Endothelial cell of hepatic sinusoid (primary cell): ENCODE measurements at regions not wholly inside any gene's neighbourhood (a gene's known extent, or its start where the extent isn't known, plus 50 kb on each side); places are given as distances from the start of the nearest gene placed in this dataset.
"Not testable (repeated sequence)": the region's sequence is repeated elsewhere in the genome, so short reads cannot be mapped to it uniquely, and the experiment has no call there.

Experiments used
- in situ Hi-C: cut with HindIII; loops from 2 replicates; pipeline ENCODE4 v1.10.0; 2017; ENCODE audit warnings: low sequenced_read_pairs

- in situ Hi-C loops = no loop called here
These were observed 136.6 kb upstream of the ZC3H15 start for GRCh38 chr2:186349508-186349907.

GRCh38 chr2:186354160-186354559, 131.9 kb upstream of the ZC3H15 start:
- in situ Hi-C loops = not testable (repeated sequence)

- in situ Hi-C loops = no loop called here
These were observed 120.7 kb upstream of the ZC3H15 start for GRCh38 chr2:186365406-186365805.

- in situ Hi-C loops = no loop called here
These were observed 107.0 kb upstream of the ZC3H15 start for GRCh38 chr2:186379052-186379451.

- in situ Hi-C loops = no loop called here
These were observed 105.3 kb upstream of the ZC3H15 start for GRCh38 chr2:186380805-186381204.

GRCh38 chr2:186381573-186381972, 104.5 kb upstream of the ZC3H15 start:
- in situ Hi-C loops = no loop called here

- in situ Hi-C loops = no loop called here
These were observed 103.1 kb upstream of the ZC3H15 start for GRCh38 chr2:186382932-186383331.

- in situ Hi-C loops = no loop called here
These were observed 101.8 kb upstream of the ZC3H15 start for GRCh38 chr2:186384226-186384625.

GRCh38 chr2:186385638-186386201, 100.3 kb upstream of the ZC3H15 start:
- in situ Hi-C loops = not testable (repeated sequence)

- in situ Hi-C loops = no loop called here
These were observed 86.9 kb upstream of the ZC3H15 start for GRCh38 chr2:186399082-186399644.

- in situ Hi-C loops = no loop called here
These were observed 80.2 kb upstream of the ZC3H15 start for GRCh38 chr2:186405842-186406241.

GRCh38 chr2:186407611-186408010, 78.4 kb upstream of the ZC3H15 start:
- in situ Hi-C loops = no loop called here

GRCh38 chr2:186410802-186411201, 75.3 kb upstream of the ZC3H15 start:
- in situ Hi-C loops = no loop called here

- in situ Hi-C loops = no loop called here
These were observed 63.8 kb upstream of the ZC3H15 start for GRCh38 chr2:186422226-186422625.

- in situ Hi-C loops = no loop called here
These were observed 62.6 kb upstream of the ZC3H15 start for GRCh38 chr2:186423481-186423880.

- in situ Hi-C loops = no loop called here
These were observed 61.8 kb upstream of the ZC3H15 start for GRCh38 chr2:186424265-186424664.

GRCh38 chr2:186425576-186425975, 60.5 kb upstream of the ZC3H15 start:
- in situ Hi-C loops = no loop called here

- in situ Hi-C loops = no loop called here
These were observed 59.7 kb upstream of the ZC3H15 start for GRCh38 chr2:186426153-186427016.

- in situ Hi-C loops = not testable (repeated sequence)
These were observed 59.1 kb upstream of the ZC3H15 start for GRCh38 chr2:186427017-186427350.

- in situ Hi-C loops = no loop called here
These were observed 58.1 kb upstream of the ZC3H15 start for GRCh38 chr2:186427970-186428369.

- in situ Hi-C loops = no loop called here
These were observed 57.0 kb upstream of the ZC3H15 start for GRCh38 chr2:186429104-186429503.

- in situ Hi-C loops = no loop called here
These were observed 54.8 kb upstream of the ZC3H15 start for GRCh38 chr2:186431306-186431705.
